Transverse colon (tissue), 3 donors: ENCODE measurements at regions not wholly inside any gene's neighbourhood (a gene's known extent, or its start where the extent isn't known, plus 50 kb on each side); places are given as distances from the start of the nearest gene placed in this dataset.

Experiments
- POLR2A ChIP-seq: fragments of 450-650 bp; IDR thresholded peaks from one replicate; pipeline ENCODE4 v1.6.1; 2016; ENCODE audit warnings: antibody characterized with exemption, mild to moderate bottlenecking, moderate library complexity
- TF ChIP-seq, protein P1 (sequence below), 5 experiments: fragments of 200-600 bp in 3 of 5; fragments of 450-650 bp in 2 of 5; sonication (generic) in 3 of 5; IDR thresholded peaks; 1 replicate in 2 of 5; 2 replicates in 3 of 5; pipeline ENCODE4 v1.5.1; 2016 to 2017; ENCODE audit warnings: antibody characterized with exemption in 5 of 5, inconsistent platforms in 3 of 5, mild to moderate bottlenecking in 2 of 5, moderate library complexity in 1 of 5

DNA sequence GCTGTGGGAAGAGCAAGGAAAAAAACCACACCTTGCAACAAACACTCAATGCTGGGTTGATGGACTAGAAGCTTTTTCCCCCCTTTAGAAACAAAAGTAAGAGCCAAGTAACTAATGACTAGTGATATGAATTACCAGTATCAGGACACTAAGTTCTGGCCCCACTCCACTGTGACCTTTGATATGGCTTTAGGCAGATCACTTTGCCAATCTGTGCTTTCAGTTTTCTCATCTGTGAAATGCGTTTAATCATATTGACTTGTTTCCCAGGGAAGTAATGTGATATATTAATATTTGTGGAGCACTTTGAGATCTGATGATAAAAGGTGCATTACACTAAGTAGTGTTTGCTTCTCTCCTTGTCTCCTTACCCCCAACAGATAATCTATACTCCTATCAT is 319.3 kb upstream of the SATB1 start:
- TF ChIP-seq, protein P1, sequence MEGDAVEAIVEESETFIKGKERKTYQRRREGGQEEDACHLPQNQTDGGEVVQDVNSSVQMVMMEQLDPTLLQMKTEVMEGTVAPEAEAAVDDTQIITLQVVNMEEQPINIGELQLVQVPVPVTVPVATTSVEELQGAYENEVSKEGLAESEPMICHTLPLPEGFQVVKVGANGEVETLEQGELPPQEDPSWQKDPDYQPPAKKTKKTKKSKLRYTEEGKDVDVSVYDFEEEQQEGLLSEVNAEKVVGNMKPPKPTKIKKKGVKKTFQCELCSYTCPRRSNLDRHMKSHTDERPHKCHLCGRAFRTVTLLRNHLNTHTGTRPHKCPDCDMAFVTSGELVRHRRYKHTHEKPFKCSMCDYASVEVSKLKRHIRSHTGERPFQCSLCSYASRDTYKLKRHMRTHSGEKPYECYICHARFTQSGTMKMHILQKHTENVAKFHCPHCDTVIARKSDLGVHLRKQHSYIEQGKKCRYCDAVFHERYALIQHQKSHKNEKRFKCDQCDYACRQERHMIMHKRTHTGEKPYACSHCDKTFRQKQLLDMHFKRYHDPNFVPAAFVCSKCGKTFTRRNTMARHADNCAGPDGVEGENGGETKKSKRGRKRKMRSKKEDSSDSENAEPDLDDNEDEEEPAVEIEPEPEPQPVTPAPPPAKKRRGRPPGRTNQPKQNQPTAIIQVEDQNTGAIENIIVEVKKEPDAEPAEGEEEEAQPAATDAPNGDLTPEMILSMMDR (IDR thresholded peaks at IDR 0.05) = no peak
- TF ChIP-seq POLR2A = no peak
